Activated T-helper 2 cell treated with anti-CD3 and anti-CD28 coated beads, Interferon-gamma antibody, Interleukin-2, Interleukin-4, amounts not matched to agents 10 μg/mL and 5 μg/mL and 100 μg/mL, durations not matched to agents 14 hours and 24 hours and 36 hours (primary cell): ENCODE measurements at regions not wholly inside any gene's neighbourhood (a gene's known extent, or its start where the extent isn't known, plus 50 kb on each side); places are given as distances from the start of the nearest gene placed in this dataset.

Source experiments
- DNase-seq: peaks from one replicate; pipeline ENCODE4 v3.0.0; 2021; ENCODE audit warnings: low spot score
- H3K27ac Mint-ChIP-seq: one replicate; pipeline ENCODE4 v1.8.0; 2021; ENCODE audit warnings: mixed read lengths
- H3K27me3 Mint-ChIP-seq: one replicate; pipeline ENCODE4 v1.8.0; 2021; ENCODE audit warnings: low read depth, mixed read lengths
- H3K36me3 Mint-ChIP-seq: one replicate; pipeline ENCODE4 v1.8.0; 2021; ENCODE audit warnings: low read depth, mixed read lengths
- H3K4me1 Mint-ChIP-seq: one replicate; pipeline ENCODE4 v1.8.0; 2021; ENCODE audit warnings: low read depth, mixed read lengths
- H3K4me3 Mint-ChIP-seq: one replicate; pipeline ENCODE4 v1.8.0; 2021; ENCODE audit warnings: low read depth, mild to moderate bottlenecking, moderate library complexity, mixed read lengths
- H3K9me3 Mint-ChIP-seq: one replicate; pipeline ENCODE4 v1.8.0; 2021; ENCODE audit warnings: mixed read lengths
- intact Hi-C: fragments of 100-400 bp; cut with micrococcal nuclease; formaldehyde crosslinking; loops from one replicate; pipeline ENCODE4 v1.15.1; 2023

- intact Hi-C loops: no loop called here
- H3K36me3 Mint-ChIP-seq: no peaks in the 10 kb centered on the region
Observed at GRCh38 chr13:80250213-80250810, 90.6 kb downstream of the SPRY2 start.

DNA sequence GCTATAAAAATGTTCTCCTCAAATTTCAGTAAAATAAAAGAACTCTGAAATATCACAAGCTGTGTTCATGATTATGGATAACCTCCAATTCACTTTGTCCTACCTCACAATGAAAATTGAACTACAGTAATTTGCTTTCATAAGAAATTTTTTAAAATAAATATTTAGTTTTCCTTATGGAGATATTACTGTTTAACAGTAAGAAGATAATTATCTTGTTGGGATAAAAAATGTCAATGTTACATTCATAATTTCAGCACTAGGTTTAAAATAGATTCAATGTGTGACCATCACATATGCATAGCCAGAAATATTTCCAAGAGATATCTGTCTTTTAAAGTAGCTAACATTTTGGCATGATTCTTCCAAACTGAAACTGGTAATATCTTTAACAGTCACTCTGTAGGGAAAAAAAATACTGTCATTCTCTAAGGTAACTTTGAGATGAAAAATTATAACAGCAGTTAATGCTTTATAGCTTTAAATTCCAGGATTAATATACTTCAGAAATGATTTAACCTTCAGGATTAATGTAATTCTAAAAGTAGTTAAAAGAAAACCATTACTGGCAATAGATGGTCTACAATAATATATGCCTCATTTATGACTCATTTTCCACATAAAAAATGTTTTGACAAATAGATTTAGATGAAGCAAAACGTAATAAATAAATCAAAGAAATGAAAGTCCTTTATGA, 91.3 kb downstream of the SPRY2 start:
- intact Hi-C loops: no loop called here
- H3K9me3 Mint-ChIP-seq: no peaks in the 10 kb centered on the region
- no peak for DNase-seq
- H3K27ac Mint-ChIP-seq: no peak overlapping the region
- no peaks in the 10 kb centered on the region for H3K36me3 Mint-ChIP-seq
- no peaks in the 10 kb centered on the region for H3K27me3 Mint-ChIP-seq
- no peaks in the 10 kb centered on the region for H3K4me1 Mint-ChIP-seq
- H3K4me3 Mint-ChIP-seq: no peak overlapping the region

More at GRCh38 chr13:80250213-80250810, 90.6 kb downstream of the SPRY2 start:
- Mint-ChIP-seq H3K4me3 (no peak overlapping the region), H3K4me1 (no peaks in the 10 kb centered on the region), H3K27ac (no peak overlapping the region), H3K27me3 (no peaks in the 10 kb centered on the region), H3K9me3 (no peaks in the 10 kb centered on the region)
- no peak for DNase-seq

DNA sequence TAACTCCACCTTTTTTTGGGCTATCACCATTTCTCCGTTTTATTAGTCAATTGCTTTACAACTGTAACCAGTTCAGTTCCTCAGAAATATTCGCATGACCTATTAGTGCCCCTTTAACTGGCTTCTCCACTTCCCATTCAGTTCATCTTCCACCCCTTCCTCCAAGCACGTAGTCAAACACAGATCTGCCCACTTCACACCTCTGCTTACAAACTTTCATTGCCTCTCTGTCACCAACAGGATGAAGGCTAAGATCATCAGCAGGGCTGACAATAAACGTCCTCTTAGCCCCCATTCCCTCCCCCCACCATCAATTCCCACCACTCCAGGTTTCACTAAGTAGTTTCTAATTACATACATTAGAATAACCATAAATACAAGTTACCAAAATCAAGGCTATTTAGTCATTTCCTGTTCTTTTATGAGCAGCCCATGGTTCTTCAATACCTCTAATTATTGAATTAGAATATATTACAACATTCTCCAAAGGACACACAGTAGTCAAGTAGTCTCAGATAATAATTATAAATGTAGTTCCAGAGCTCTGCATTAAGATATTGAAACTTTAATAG, 95.7 kb downstream of the SPRY2 start:
- Mint-ChIP-seq H3K4me3 (no peak overlapping the region), H3K27ac (no peak overlapping the region), H3K36me3 (no peaks in the 10 kb centered on the region), H3K9me3 (no peaks in the 10 kb centered on the region), H3K27me3 (no peaks in the 10 kb centered on the region), H3K4me1 (no peaks in the 10 kb centered on the region)
- intact Hi-C loops: no loop called here
- DNase-seq: no peak

GRCh38 chr13:80244574-80244973, 96.4 kb downstream of the SPRY2 start:
- Mint-ChIP-seq H3K27me3 (no peaks in the 10 kb centered on the region), H3K4me3 (no peak overlapping the region), H3K36me3 (no peaks in the 10 kb centered on the region), H3K4me1 (no peaks in the 10 kb centered on the region), H3K9me3 (no peaks in the 10 kb centered on the region), H3K27ac (no peak overlapping the region)
- intact Hi-C loops: no loop called here
- DNase-seq: no peak

GRCh38 chr13:80242728-80243427, 98.0 kb downstream of the SPRY2 start:
- H3K36me3 Mint-ChIP-seq: no peaks in the 10 kb centered on the region
- no peak overlapping the region for H3K4me3 Mint-ChIP-seq
- no peak for DNase-seq
- H3K9me3 Mint-ChIP-seq: no peaks in the 10 kb centered on the region
- no peaks in the 10 kb centered on the region for H3K4me1 Mint-ChIP-seq
- intact Hi-C loops: no loop called here
- H3K27ac Mint-ChIP-seq: no peak overlapping the region
- H3K27me3 Mint-ChIP-seq: no peaks in the 10 kb centered on the region

DNA sequence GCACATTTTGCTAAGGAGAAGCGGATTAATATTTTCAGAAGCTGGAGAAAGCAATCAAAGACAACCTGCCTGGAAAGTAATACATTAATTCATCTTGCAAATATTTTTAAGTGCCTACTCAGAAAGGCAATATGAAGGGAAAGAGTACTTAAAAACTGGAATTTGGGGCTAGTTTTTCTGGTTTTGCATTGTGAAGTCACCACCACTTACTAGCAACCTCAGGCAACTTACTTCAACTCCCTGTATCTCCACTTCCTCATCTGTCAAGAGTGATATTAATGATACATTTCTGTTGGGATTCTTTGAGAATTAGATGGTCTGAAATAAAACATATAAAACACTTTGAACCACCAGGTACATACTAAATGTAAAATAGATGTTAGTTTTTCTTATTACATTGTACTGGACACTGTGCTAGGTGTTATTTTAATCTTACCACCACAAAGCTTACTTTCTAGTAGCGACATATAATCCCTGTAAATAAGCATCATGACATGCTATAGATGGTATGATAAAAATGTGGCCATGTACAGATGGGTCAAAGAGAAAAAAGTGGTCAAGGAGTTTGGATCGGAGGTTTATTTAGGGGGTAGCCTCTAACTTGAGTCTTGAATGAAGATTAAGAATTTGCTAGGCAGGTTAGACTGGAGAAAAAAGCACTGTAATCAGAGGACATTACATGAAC, 101.2 kb downstream of the SPRY2 start:
- intact Hi-C loops: no loop called here
- Mint-ChIP-seq H3K36me3 (no peaks in the 10 kb centered on the region), H3K27me3 (no peaks in the 10 kb centered on the region), H3K9me3 (no peaks in the 10 kb centered on the region), H3K4me1 (no peaks in the 10 kb centered on the region), H3K4me3 (no peak overlapping the region), H3K27ac (no peak overlapping the region)
- no peak for DNase-seq

GRCh38 chr13:80239116-80239515, 101.8 kb downstream of the SPRY2 start:
- no peaks in the 10 kb centered on the region for H3K36me3 Mint-ChIP-seq
- no peak for DNase-seq
- no peaks in the 10 kb centered on the region for H3K9me3 Mint-ChIP-seq
- H3K27me3 Mint-ChIP-seq: no peaks in the 10 kb centered on the region
- H3K27ac Mint-ChIP-seq: no peak overlapping the region
- H3K4me3 Mint-ChIP-seq: no peak overlapping the region
- intact Hi-C loops: no loop called here
- H3K4me1 Mint-ChIP-seq: no peaks in the 10 kb centered on the region

GRCh38 chr13:80237646-80238045, 103.3 kb downstream of the SPRY2 start:
- intact Hi-C loops: no loop called here
- Mint-ChIP-seq H3K27me3 (no peaks in the 10 kb centered on the region), H3K9me3 (no peaks in the 10 kb centered on the region), H3K27ac (no peak overlapping the region), H3K36me3 (no peaks in the 10 kb centered on the region), H3K4me1 (no peaks in the 10 kb centered on the region), H3K4me3 (no peak overlapping the region)
- DNase-seq: no peak

- no peak overlapping the region for H3K27ac Mint-ChIP-seq
- no peak overlapping the region for H3K4me3 Mint-ChIP-seq
- intact Hi-C loops: no loop called here
- H3K27me3 Mint-ChIP-seq: no peaks in the 10 kb centered on the region
- no peaks in the 10 kb centered on the region for H3K9me3 Mint-ChIP-seq
- H3K36me3 Mint-ChIP-seq: no peaks in the 10 kb centered on the region
- H3K4me1 Mint-ChIP-seq: no peaks in the 10 kb centered on the region
- DNase-seq: no peak
Observed at GRCh38 chr13:80235967-80236302, 105.0 kb downstream of the SPRY2 start.

DNA sequence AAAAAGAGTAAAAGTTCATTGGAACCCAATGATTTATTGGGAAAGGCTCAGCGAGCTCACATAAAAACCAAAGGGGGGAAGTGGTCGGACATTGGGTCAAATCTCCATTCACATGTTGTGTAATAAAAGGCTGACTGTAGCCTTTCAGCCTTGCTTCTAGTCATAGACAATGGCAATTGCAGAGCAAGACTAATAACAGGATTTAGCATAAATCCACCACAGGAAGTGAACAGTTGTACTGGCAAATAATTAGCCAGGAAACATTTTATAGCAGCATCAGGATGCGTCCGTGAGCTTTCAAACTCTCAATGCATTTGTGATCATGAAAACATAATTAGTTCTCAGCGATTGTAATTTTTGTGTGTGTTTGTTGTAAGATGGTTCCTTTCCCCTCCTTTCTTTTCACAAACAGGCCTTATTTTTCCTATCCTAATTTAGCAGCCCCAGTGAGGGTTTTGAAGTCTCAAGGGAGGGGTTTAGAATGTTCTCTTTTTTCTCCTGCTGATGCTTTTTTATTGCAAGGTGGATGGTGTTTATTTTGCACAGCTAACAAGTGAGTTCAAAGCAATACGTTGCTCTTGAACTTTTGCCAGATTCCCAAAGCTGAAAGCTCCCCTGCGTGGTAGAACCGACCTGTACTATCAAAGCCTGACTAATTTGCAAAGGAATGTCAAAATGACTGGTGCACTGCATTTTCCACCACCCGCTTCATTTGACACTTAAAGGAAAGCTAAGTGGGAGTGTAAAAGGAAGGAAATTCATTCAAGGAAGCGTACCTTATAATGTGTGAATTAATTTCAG, 105.6 kb downstream of the SPRY2 start:
- intact Hi-C loops: no loop called here
- DNase-seq: no peak
- H3K36me3 Mint-ChIP-seq: no peaks in the 10 kb centered on the region
- no peaks in the 10 kb centered on the region for H3K9me3 Mint-ChIP-seq
- H3K4me1 Mint-ChIP-seq: no peaks in the 10 kb centered on the region
- no peak overlapping the region for H3K4me3 Mint-ChIP-seq
- H3K27me3 Mint-ChIP-seq: no peaks in the 10 kb centered on the region
- no peak overlapping the region for H3K27ac Mint-ChIP-seq

DNA sequence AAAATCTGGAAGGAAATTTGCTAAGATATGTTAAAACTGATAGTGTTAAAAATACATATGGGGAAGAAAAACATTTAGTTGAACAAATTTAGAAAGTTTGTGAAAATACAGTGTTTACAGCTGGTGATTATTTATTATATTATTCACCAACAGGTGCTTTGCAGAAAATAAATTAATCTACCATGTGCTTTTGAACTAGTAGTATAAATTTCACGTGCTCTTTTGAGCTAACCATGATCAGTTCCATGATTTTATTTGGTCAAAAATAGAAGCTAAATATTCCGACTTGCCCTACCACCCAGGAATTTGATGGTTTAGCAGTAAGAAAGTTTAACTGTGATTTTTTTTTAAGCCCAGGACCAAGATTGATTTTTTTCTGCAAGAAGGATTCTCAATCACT, 113.3 kb downstream of the SPRY2 start:
- no peak overlapping the region for H3K4me3 Mint-ChIP-seq
- H3K9me3 Mint-ChIP-seq: no peaks in the 10 kb centered on the region
- DNase-seq: no peak
- H3K36me3 Mint-ChIP-seq: no peaks in the 10 kb centered on the region
- no peaks in the 10 kb centered on the region for H3K27me3 Mint-ChIP-seq
- H3K4me1 Mint-ChIP-seq: no peaks in the 10 kb centered on the region
- intact Hi-C loops: no loop called here
- H3K27ac Mint-ChIP-seq: no peak overlapping the region

DNA sequence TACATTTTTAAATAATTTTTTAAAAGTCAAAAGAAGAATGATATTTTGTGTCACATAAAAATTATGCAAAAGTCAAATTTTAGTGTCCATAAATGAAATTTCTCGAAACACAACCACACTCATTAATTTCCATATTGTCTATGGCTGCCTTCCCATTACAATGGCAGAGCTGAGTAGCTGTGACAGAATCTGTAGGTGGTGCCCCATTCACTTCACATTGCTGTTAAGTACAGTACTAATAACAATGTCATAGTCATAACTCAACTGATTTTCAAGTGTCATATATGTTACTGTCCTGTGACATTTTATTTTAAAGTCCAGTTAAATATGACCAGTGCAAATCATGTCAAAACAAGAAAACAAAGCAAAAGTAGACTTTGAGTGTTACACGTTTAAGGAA, 114.3 kb downstream of the SPRY2 start:
- no peak overlapping the region for H3K27ac Mint-ChIP-seq
- no peak for DNase-seq
- no peaks in the 10 kb centered on the region for H3K9me3 Mint-ChIP-seq
- no peaks in the 10 kb centered on the region for H3K4me1 Mint-ChIP-seq
- intact Hi-C loops: no loop called here
- H3K4me3 Mint-ChIP-seq: no peak overlapping the region
- H3K36me3 Mint-ChIP-seq: no peaks in the 10 kb centered on the region
- H3K27me3 Mint-ChIP-seq: no peaks in the 10 kb centered on the region
